IMR-90 (cell line): ENCODE measurements at regions not wholly inside any gene's neighbourhood (a gene's known extent, or its start where the extent isn't known, plus 50 kb on each side); places are given as distances from the start of the nearest gene placed in this dataset.

ENCODE experiments used
- ATAC-seq: fragments of 200-7000 bp; cut with Tn5 transposase; 2 replicates; pipeline ENCODE4 v1.9.1; 2020; ENCODE audit warnings: low read depth, mild to moderate bottlenecking, moderate library complexity
- BruUV-seq: library from RNA; stranded (reverse); fragments of 400-500 nt; replicated peaks from 2 replicates; lab custom pipeline; 2021; lab: Mats Ljungman, UMichigan
- CTCF ChIA-PET: fragments of 300-600 bp; formaldehyde crosslinking; extraction: SDS; loops from one replicate; lab custom pipeline; 2021; ENCODE audit warnings: antibody characterized with exemption; lab: Yijun Ruan, JAX
- POLR2A ChIA-PET: fragments of 300-600 bp; sonication (Branson Sonifier 250); formaldehyde crosslinking; loops from one replicate; lab custom pipeline; 2022; ENCODE audit warnings: antibody characterized with exemption; ENCODE audit not compliant: unreplicated experiment; lab: Charles Lee
- DNase-seq: peaks from one replicate; pipeline ENCODE4 v3.0.0; 2013
- H2AFZ ChIP-seq: replicated peaks from 2 replicates; pipeline ENCODE3; 2013; ENCODE audit warnings: low read length, mild to moderate bottlenecking; ENCODE audit not compliant: poor library complexity
- H2AK5ac ChIP-seq: 2 replicates; pipeline ENCODE4 v1.6.1; 2013; ENCODE audit warnings: low read depth, low read length, inconsistent platforms
- H2AK9ac ChIP-seq: replicated peaks from 2 replicates; pipeline ENCODE3; 2013; ENCODE audit warnings: mild to moderate bottlenecking, low read depth, low read length, moderate library complexity; ENCODE audit not compliant: poor library complexity
- H2BK120ac ChIP-seq: 2 replicates; pipeline ENCODE4 v1.6.1; 2013; ENCODE audit warnings: low read depth, low read length, inconsistent platforms
- H2BK15ac ChIP-seq: 3 replicates; pipeline ENCODE4 v1.6.1; 2013; ENCODE audit warnings: low read depth, low read length, inconsistent platforms
- H2BK20ac ChIP-seq: 2 replicates; pipeline ENCODE4 v1.6.1; 2013; ENCODE audit warnings: low read depth, mild to moderate bottlenecking, inconsistent platforms, low read length, moderate library complexity
- H2BK5ac ChIP-seq: 2 replicates; pipeline ENCODE4 v1.6.1; 2013; ENCODE audit warnings: mild to moderate bottlenecking, low read depth, low read length, inconsistent platforms; ENCODE audit not compliant: poor library complexity, severe bottlenecking
- H3K14ac ChIP-seq: replicated peaks from 2 replicates; pipeline ENCODE4 v1.6.1; 2013; ENCODE audit warnings: low read depth, low read length, inconsistent platforms
- H3K18ac ChIP-seq: 2 replicates; pipeline ENCODE4 v1.6.1; 2013; ENCODE audit warnings: low read depth, low read length, control low read depth
- H3K23ac ChIP-seq: 2 replicates; pipeline ENCODE4 v1.6.1; 2013; ENCODE audit warnings: low read depth, low read length, inconsistent platforms
- H3K27ac ChIP-seq: 2 replicates; pipeline ENCODE4 v1.5.1; 2013; ENCODE audit warnings: mild to moderate bottlenecking, control low read depth, low read length; ENCODE audit not compliant: insufficient read depth
- H3K27me3 ChIP-seq: 2 replicates; pipeline ENCODE4 v1.6.1; 2013; ENCODE audit warnings: low read length; ENCODE audit not compliant: control insufficient read depth, insufficient read depth
- H3K36me3 ChIP-seq: 2 replicates; pipeline ENCODE4 v1.6.1; 2013; ENCODE audit warnings: low read length, mixed read lengths; ENCODE audit not compliant: control insufficient read depth, insufficient read depth
- H3K4ac ChIP-seq: 2 replicates; pipeline ENCODE4 v1.6.1; 2013; ENCODE audit warnings: low read depth, low read length, inconsistent platforms
- H3K4me1 ChIP-seq: 2 replicates; pipeline ENCODE4 v1.6.1; 2013; ENCODE audit warnings: low read length, mixed read lengths; ENCODE audit not compliant: control insufficient read depth, insufficient read depth
- H3K4me2 ChIP-seq: 2 replicates; pipeline ENCODE4 v1.6.1; 2013; ENCODE audit warnings: low read depth, mild to moderate bottlenecking, control low read depth, low read length, moderate library complexity
- H3K4me3 ChIP-seq: 2 replicates; pipeline ENCODE4 v1.5.1; 2013; ENCODE audit warnings: low read depth, mild to moderate bottlenecking, control low read depth, low read length, moderate library complexity; ENCODE audit not compliant: insufficient read depth
- H3K56ac ChIP-seq: 2 replicates; pipeline ENCODE4 v1.6.1; 2013; ENCODE audit warnings: low read length, inconsistent platforms; ENCODE audit not compliant: insufficient read depth; ENCODE audit errors: extremely low read depth
- H3K79me1 ChIP-seq, 2 experiments: 2 replicates each; pipeline ENCODE4 v1.6.1; 2013; ENCODE audit warnings: low read length in 2 of 2, inconsistent platforms in 1 of 2, low read depth in 1 of 2
- H3K9ac ChIP-seq: 2 replicates; pipeline ENCODE4 v1.6.1; 2013; ENCODE audit warnings: low read depth, low read length, control low read depth
- H3K9me1 ChIP-seq: 2 replicates; pipeline ENCODE4 v1.6.1; 2013; ENCODE audit warnings: low read length, inconsistent platforms; ENCODE audit not compliant: insufficient read depth
- H3K9me3 ChIP-seq: 2 replicates; pipeline ENCODE4 v1.6.1; 2013; ENCODE audit warnings: low read length; ENCODE audit not compliant: control insufficient read depth, insufficient read depth
- H4K20me1 ChIP-seq: 2 replicates; pipeline ENCODE4 v1.6.1; 2013; ENCODE audit warnings: low read length, inconsistent platforms; ENCODE audit not compliant: insufficient read depth
- H4K5ac ChIP-seq: 2 replicates; pipeline ENCODE4 v1.6.1; 2013; ENCODE audit warnings: mild to moderate bottlenecking, low read depth, low read length, control low read depth
- H4K8ac ChIP-seq, 2 experiments: 2 replicates each; pipeline ENCODE4 v1.6.1; 2013; ENCODE audit warnings: low read depth in 2 of 2, low read length in 2 of 2, control low read depth in 1 of 2, inconsistent platforms in 1 of 2
- H4K91ac ChIP-seq: 2 replicates; pipeline ENCODE4 v1.6.1; 2013; ENCODE audit warnings: low read depth, low read length, inconsistent platforms; ENCODE audit not compliant: insufficient read depth
- BHLHE40 ChIP-seq: fragments of 150-350 bp; IDR thresholded peaks from 2 replicates; pipeline ENCODE4 v1.6.1; 2016; ENCODE audit warnings: mild to moderate bottlenecking, low read depth, low read length
- CEBPB ChIP-seq: IDR thresholded peaks from 2 replicates; pipeline ENCODE4 v1.6.1; 2012; ENCODE audit warnings: low read depth, low read length, improper control_type of control experiment
- CHD1 ChIP-seq: IDR thresholded peaks from 2 replicates; pipeline ENCODE4 v1.6.1; 2012; ENCODE audit warnings: low read depth, low read length, improper control_type of control experiment
- CTCF ChIP-seq: conservative IDR thresholded peaks from 2 replicates; pipeline ENCODE4 v1.5.1; 2012; ENCODE audit warnings: mild to moderate bottlenecking, low read depth, low read length, improper control_type of control experiment
- FOS ChIP-seq: fragments of 150-350 bp; IDR thresholded peaks from 2 replicates; pipeline ENCODE4 v1.6.1; 2016; ENCODE audit warnings: low read depth, low read length
- MAZ ChIP-seq: IDR thresholded peaks from 2 replicates; pipeline ENCODE4 v1.6.1; 2012; ENCODE audit warnings: low read depth, mild to moderate bottlenecking, low read length, improper control_type of control experiment, moderate library complexity, borderline replicate concordance
- MXI1 ChIP-seq: IDR thresholded peaks from 2 replicates; pipeline ENCODE4 v1.6.1; 2012; ENCODE audit warnings: low read depth, mild to moderate bottlenecking, low read length, moderate library complexity, borderline replicate concordance
- POLR2A ChIP-seq: IDR thresholded peaks from 2 replicates; pipeline ENCODE4 v1.6.1; 2012; ENCODE audit warnings: mild to moderate bottlenecking, low read depth, low read length
- RAD21 ChIP-seq: IDR thresholded peaks from 2 replicates; pipeline ENCODE4 v1.6.1; 2012; ENCODE audit warnings: low read length, improper control_type of control experiment
- RFX5 ChIP-seq: IDR thresholded peaks from 2 replicates; pipeline ENCODE4 v1.8.0; 2012; ENCODE audit warnings: low read depth, mild to moderate bottlenecking, low read length, moderate library complexity
- SMC3 ChIP-seq: fragments of 150-350 bp; IDR thresholded peaks from 2 replicates; pipeline ENCODE4 v1.6.1; 2016; ENCODE audit warnings: low read depth, mild to moderate bottlenecking, antibody characterized with exemption, low read length, moderate library complexity
- USF2 ChIP-seq: fragments of 150-350 bp; IDR thresholded peaks from 2 replicates; pipeline ENCODE4 v1.6.1; 2017; ENCODE audit warnings: mild to moderate bottlenecking, antibody characterized with exemption, low read length, low read depth
- whole genome bisulfite sequencing, 2 experiments: methylation state at CpG; one replicate each; pipeline versions ENCODE4 v1.1.5 to v1.1.7; 2013; ENCODE audit warnings: missing lambda C conversion rate in 2 of 2; ENCODE audit not compliant: insufficient read length in 1 of 2; ENCODE audit errors: extremely low coverage in 2 of 2; 5-methylcytosine and 5-hydroxymethylcytosine counted together
- dilution Hi-C: fragments of 300-500 bp; cut with HindIII; formaldehyde crosslinking; loops from one replicate; pipeline ENCODE4 v1.14.3; 2018; ENCODE audit warnings: low sequenced_read_pairs; ENCODE audit not compliant: unreplicated experiment
- in situ Hi-C: fragments of 300-500 bp; cut with MboI; formaldehyde crosslinking; loops from 3 replicates; pipeline ENCODE4 v1.14.3; 2019; ENCODE audit warnings: low sequenced_read_pairs, inconsistent platforms, mixed read lengths
- intact Hi-C: fragments of 100-400 bp; cut with micrococcal nuclease; formaldehyde crosslinking; loops from 2 replicates; pipeline ENCODE4 v1.10.0; 2022

- Histone ChIP-seq H3K79me1 (no peaks in the 10 kb centered on the region), H3K23ac (no peak overlapping the region), H3K56ac (no peak overlapping the region), H3K27ac (no peak overlapping the region), H3K9ac (no peak overlapping the region), H2BK15ac (no peak overlapping the region), H3K14ac (no peak overlapping the region), H2AFZ (no peak overlapping the region), H3K36me3 (no peaks in the 10 kb centered on the region), H2AK5ac (no peak overlapping the region), H3K4me2 (no peak overlapping the region), H3K27me3 (no peaks in the 10 kb centered on the region), H4K5ac (no peak overlapping the region), H2BK5ac (no peak overlapping the region), H3K4me3 (no peak overlapping the region), H4K91ac (no peak overlapping the region), H3K9me1 (no peaks in the 10 kb centered on the region), H4K20me1 (no peaks in the 10 kb centered on the region), H4K8ac (no peak overlapping the region), H3K9me3 (peaks cover 59% of the 10 kb centered on the region), H2AK9ac (no peak overlapping the region), H3K4ac (no peak overlapping the region), H3K18ac (no peak overlapping the region), H2BK20ac (no peak overlapping the region), H3K4me1 (no peaks in the 10 kb centered on the region), H2BK120ac (no peak overlapping the region)
- no peak for DNase-seq
- TF ChIP-seq RAD21 (no peak), CEBPB (no peak), MXI1 (no peak), RFX5 (no peak), USF2 (no peak), SMC3 (no peak), MAZ (no peak), CHD1 (no peak), POLR2A (no peak), FOS (no peak), BHLHE40 (no peak), CTCF (no peak)
- ATAC-seq: no peak
- WGBS, 2 experiments: 30% methylated on average over 10 of the region's 16 CpGs; no CpG with 5 or more reads in 1 of the 2 experiments
- POLR2A ChIA-PET: no interaction called here
- BruUV-seq: no TSS peak
- intact Hi-C loops (no loop called here), in situ Hi-C loops (no loop called here), dilution Hi-C loops (no loop called here)
- CTCF ChIA-PET: no interaction called here
These were observed 217.8 kb downstream of the KIF26A start for GRCh38 chr14:104356020-104356737.
